ENCODE measurements at regions not wholly inside any gene's neighbourhood (a gene's known extent, or its start where the extent isn't known, plus 50 kb on each side); places are given as distances from the start of the nearest gene placed in this dataset.

GRCh38 chr4:24637173-24637572 is 52.8 kb upstream of the DHX15 start:
- no peak overlapping the region for H3K4me2 ChIP-seq (ENCODE audit: low read length)
- H3K9me3 ChIP-seq (ENCODE audit: low read length) = no peaks in the 10 kb centered on the region
- BruUV-seq (replicated peaks) = no TSS peak
- H3K9ac ChIP-seq (ENCODE audit: low read length) = no peak overlapping the region
- no peak for DNase-seq
- H3K27ac ChIP-seq (ENCODE audit: low read length) = no peak overlapping the region
- H4K20me1 ChIP-seq (ENCODE audit: low read length) = no peaks in the 10 kb centered on the region
- H2AFZ ChIP-seq (ENCODE audit: low read length) = no peak overlapping the region
- H3K9me2 ChIP-seq (replicated peaks; ENCODE audit: low read length) = no peaks in the 10 kb centered on the region
- H3K4me1 ChIP-seq (ENCODE audit: insufficient read depth, low read length) = peaks cover 4% of the 10 kb centered on the region
- ChIA-PET CTCF (no interaction called here), POLR2A (ENCODE audit: unreplicated experiment) (no interaction called here)
- H3K79me2 ChIP-seq (ENCODE audit: low read length) = no peaks in the 10 kb centered on the region
- no peak for ATAC-seq
- intact Hi-C loops (cut with micrococcal nuclease) = no loop called here
- H3K27me3 ChIP-seq (ENCODE audit: low read length) = no peaks in the 10 kb centered on the region
- H3K4me3 ChIP-seq (ENCODE audit: low read length) = no peak overlapping the region
- no peak for TF ChIP-seq EZH2 (IDR thresholded peaks at IDR 0.05; ENCODE audit: low read length, unreplicated experiment)
- no peak for TF ChIP-seq CTCF (conservative IDR thresholded peaks at IDR 0.05; ENCODE audit: low read depth, low read length)
- no peak for TF ChIP-seq EZH2phosphoT487 (IDR thresholded peaks at IDR 0.05; ENCODE audit: borderline replicate concordance, low read length)
- H3K36me3 ChIP-seq (ENCODE audit: low read depth, low read length) = no peaks in the 10 kb centered on the region
- H3F3A ChIP-seq (ENCODE audit: low read length, unreplicated experiment) = no peaks in the 10 kb centered on the region

- Histone ChIP-seq H3K36me3 (ENCODE audit: low read depth, low read length) (no peaks in the 10 kb centered on the region), H3K79me2 (ENCODE audit: low read length) (no peaks in the 10 kb centered on the region), H3K4me2 (ENCODE audit: low read length) (no peak overlapping the region), H3K4me1 (ENCODE audit: insufficient read depth, low read length) (0 out of 2 replicates have a peak, but pooled peaks cover 4% of the 10 kb centered on the region), H3K9me2 (replicated peaks; ENCODE audit: low read length) (no peaks in the 10 kb centered on the region), H3K9ac (ENCODE audit: low read length) (no peak overlapping the region), H4K20me1 (ENCODE audit: low read length) (no peaks in the 10 kb centered on the region), H3K27ac (ENCODE audit: low read length) (no peak overlapping the region), H2AFZ (ENCODE audit: low read length) (no peak overlapping the region), H3K9me3 (ENCODE audit: low read length) (no peaks in the 10 kb centered on the region), H3K4me3 (ENCODE audit: low read length) (no peak overlapping the region), H3F3A (ENCODE audit: low read length, unreplicated experiment) (no peaks in the 10 kb centered on the region), H3K27me3 (ENCODE audit: low read length) (no peaks in the 10 kb centered on the region)
- ATAC-seq (no peak), DNase-seq (no peak)
- POLR2A ChIA-PET (ENCODE audit: unreplicated experiment) = no interaction called here
- no peak for TF ChIP-seq EZH2phosphoT487 (IDR thresholded peaks at IDR 0.05; ENCODE audit: borderline replicate concordance, low read length)
- TF ChIP-seq EZH2 (IDR thresholded peaks at IDR 0.05; ENCODE audit: low read length, unreplicated experiment) = no peak
- no peak for TF ChIP-seq CTCF (conservative IDR thresholded peaks at IDR 0.05; ENCODE audit: low read depth, low read length)
- BruUV-seq (replicated peaks) = no TSS peak
- CTCF ChIA-PET = no interaction called here
- intact Hi-C loops (cut with micrococcal nuclease) = no loop called here
Observed at GRCh38 chr4:24638396-24638875, 54.1 kb upstream of the DHX15 start.

GRCh38 chr4:24639714-24640113 is 55.4 kb upstream of the DHX15 start:
- Histone ChIP-seq H3K36me3 (ENCODE audit: low read depth, low read length) (no peaks in the 10 kb centered on the region), H3K4me2 (ENCODE audit: low read length) (no peak overlapping the region), H2AFZ (ENCODE audit: low read length) (no peak overlapping the region), H3F3A (ENCODE audit: low read length, unreplicated experiment) (no peaks in the 10 kb centered on the region), H3K27me3 (ENCODE audit: low read length) (no peaks in the 10 kb centered on the region), H3K4me3 (ENCODE audit: low read length) (no peak overlapping the region), H3K27ac (ENCODE audit: low read length) (no peak overlapping the region), H4K20me1 (ENCODE audit: low read length) (no peaks in the 10 kb centered on the region), H3K9me3 (ENCODE audit: low read length) (no peaks in the 10 kb centered on the region), H3K9ac (ENCODE audit: low read length) (no peak overlapping the region), H3K4me1 (ENCODE audit: insufficient read depth, low read length) (peaks cover 11% of the 10 kb centered on the region; the same call in 1 of the 2 replicates), H3K9me2 (replicated peaks; ENCODE audit: low read length) (no peaks in the 10 kb centered on the region), H3K79me2 (ENCODE audit: low read length) (no peaks in the 10 kb centered on the region)
- TF ChIP-seq EZH2phosphoT487 (IDR thresholded peaks at IDR 0.05; ENCODE audit: borderline replicate concordance, low read length) (no peak), EZH2 (IDR thresholded peaks at IDR 0.05; ENCODE audit: low read length, unreplicated experiment) (no peak), CTCF (conservative IDR thresholded peaks at IDR 0.05; ENCODE audit: low read depth, low read length) (no peak)
- no TSS peak for BruUV-seq (replicated peaks)
- ChIA-PET POLR2A (ENCODE audit: unreplicated experiment) (no interaction called here), CTCF (no interaction called here)
- DNase-seq = no peak
- ATAC-seq = no peak
- intact Hi-C loops (cut with micrococcal nuclease) = no loop called here

Measured in PC-3 (cell line).